GM12891 (cell line): ENCODE measurements at regions not wholly inside any gene's neighbourhood (a gene's known extent, or its start where the extent isn't known, plus 50 kb on each side); places are given as distances from the start of the nearest gene placed in this dataset.

ENCODE experiments used
- POLR2A ChIP-seq: IDR thresholded peaks from 2 replicates; pipeline ENCODE4 v1.6.1; 2011; ENCODE audit warnings: low read depth, low read length, control low read depth
- POLR2AphosphoS5 ChIP-seq: IDR thresholded peaks from 2 replicates; pipeline ENCODE4 v1.6.1; 2011; ENCODE audit warnings: low read depth, low read length, control low read depth
- POU2F2 ChIP-seq: IDR thresholded peaks from 2 replicates; pipeline ENCODE4 v1.6.1; 2011; ENCODE audit warnings: low read depth, mild to moderate bottlenecking, control low read depth, low read length, moderate library complexity
- SPI1 ChIP-seq: IDR thresholded peaks from 2 replicates; pipeline ENCODE4 v1.6.1; 2011; ENCODE audit warnings: low read depth, low read length, control low read depth
- TAF1 ChIP-seq: IDR thresholded peaks from 2 replicates; pipeline ENCODE4 v1.6.1; 2011; ENCODE audit warnings: low read depth, low read length, control low read depth

DNA sequence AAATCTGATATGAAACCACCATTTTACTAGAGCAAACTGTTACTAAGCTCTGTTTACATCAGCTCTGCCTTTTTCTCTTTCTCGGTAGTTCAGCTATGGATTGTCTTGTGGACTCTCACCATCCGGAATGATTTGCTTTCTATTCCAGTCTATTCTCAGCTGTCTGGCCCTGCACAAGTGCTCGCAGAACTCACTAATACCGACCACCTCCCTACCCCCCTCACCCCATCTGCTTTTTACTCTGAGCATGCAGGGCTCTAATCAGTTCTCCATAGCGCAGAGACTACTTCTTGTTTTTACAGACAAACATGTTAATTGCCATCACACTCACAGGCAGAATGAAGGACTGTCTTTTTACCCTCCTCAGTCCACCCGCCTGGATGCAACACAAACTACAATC is 180.7 kb upstream of the POU3F3 start:
- TF ChIP-seq POLR2AphosphoS5 (no peak), POLR2A (no peak), TAF1 (no peak), POU2F2 (no peak), SPI1 (no peak)
